SK-N-SH (cell line): ENCODE measurements at regions not wholly inside any gene's neighbourhood (a gene's known extent, or its start where the extent isn't known, plus 50 kb on each side); places are given as distances from the start of the nearest gene placed in this dataset.

Experiments used
- CTCF ChIA-PET: fragments of 300-600, 350-600 bp; formaldehyde crosslinking; extraction: SDS; loops from one replicate; lab custom pipeline; 2021; lab: Yijun Ruan, JAX
- POLR2A ChIA-PET: fragments of 350-600 bp; sonication (Branson Sonifier 250); formaldehyde crosslinking; extraction: SDS; loops from one replicate; lab custom pipeline; 2020; ENCODE audit warnings: antibody characterized with exemption, inconsistent platforms; lab: Yijun Ruan, JAX
- DNase-seq: peaks from one replicate; pipeline ENCODE4 v3.0.0; 2012
- H2AFZ ChIP-seq: fragments of 200-600 bp; sonication (generic); 2 replicates; pipeline ENCODE4 v1.8.1; 2016; ENCODE audit warnings: antibody characterized with exemption, mild to moderate bottlenecking, low read depth
- H3F3A ChIP-seq: fragments of 200-600 bp; sonication (generic); replicated peaks from 2 replicates; pipeline ENCODE3; 2016; ENCODE audit warnings: antibody characterized with exemption, mild to moderate bottlenecking; ENCODE audit not compliant: insufficient read depth
- H3K27ac ChIP-seq, 2 experiments: fragments of 200-500 bp in 1 of 2; fragments of 200-600 bp in 1 of 2; sonication (Bioruptor generic) in 1 of 2; sonication (generic), shearing (Covaris generic) in 1 of 2; 2 replicates each; pipeline versions ENCODE4 v1.5.1 to v1.6.1; 2014 to 2016; ENCODE audit warnings: low read depth in 2 of 2, inconsistent platforms in 1 of 2, low read length in 1 of 2, mild to moderate bottlenecking in 1 of 2, mixed read lengths in 1 of 2
- H3K27me3 ChIP-seq: fragments of 200-600 bp; sonication (generic), shearing (Covaris generic); 2 replicates; pipeline ENCODE4 v1.6.1; 2016; ENCODE audit warnings: mixed run types; ENCODE audit not compliant: insufficient read depth
- H3K36me3 ChIP-seq, 2 experiments: fragments of 200-500 bp in 1 of 2; fragments of 200-600 bp in 1 of 2; sonication (Bioruptor generic) in 1 of 2; sonication (generic) in 1 of 2; replicated peaks in 1 of 2; 2 replicates each; pipeline versions ENCODE3 to v1.5.1; 2014 to 2016; ENCODE audit warnings: low read length in 1 of 2, mild to moderate bottlenecking in 1 of 2; ENCODE audit not compliant: insufficient read depth in 2 of 2, control insufficient read depth in 1 of 2
- H3K4me1 ChIP-seq, 2 experiments: fragments of 200-500 bp in 1 of 2; fragments of 200-600 bp in 1 of 2; sonication (Bioruptor generic) in 1 of 2; sonication (generic), shearing (Covaris generic) in 1 of 2; 2 replicates each; pipeline versions ENCODE4 v1.5.1 to v1.6.1; 2014 to 2016; ENCODE audit warnings: low read depth in 1 of 2, low read length in 1 of 2, mixed run types in 1 of 2; ENCODE audit not compliant: insufficient read depth in 2 of 2, control insufficient read depth in 1 of 2
- H3K4me2 ChIP-seq: fragments of 200-600 bp; sonication (generic), shearing (Covaris generic); 2 replicates; pipeline ENCODE4 v1.6.1; 2017; ENCODE audit warnings: mixed run types
- H3K4me3 ChIP-seq, 2 experiments: fragments of 200-500 bp in 1 of 2; fragments of 200-600 bp in 1 of 2; sonication (Bioruptor generic) in 1 of 2; sonication (generic), shearing (Covaris generic) in 1 of 2; 2 replicates each; pipeline versions ENCODE4 v1.5.1 to v1.8.1; 2014 to 2016; ENCODE audit warnings: low read depth in 2 of 2, inconsistent platforms in 1 of 2, low read length in 1 of 2, mild to moderate bottlenecking in 1 of 2, mixed read lengths in 1 of 2, moderate library complexity in 1 of 2
- H3K79me2 ChIP-seq: fragments of 200-600 bp; sonication (generic); 2 replicates; pipeline ENCODE4 v1.8.1; 2017; ENCODE audit warnings: mild to moderate bottlenecking; ENCODE audit not compliant: insufficient read depth
- H3K9ac ChIP-seq: fragments of 200-600 bp; sonication (generic); 2 replicates; pipeline ENCODE4 v1.6.1; 2017; ENCODE audit warnings: mixed run types
- H3K9me2 ChIP-seq: fragments of 200-600 bp; sonication (generic); 2 replicates; pipeline ENCODE4 v1.6.1; 2017; ENCODE audit warnings: mixed run types
- H3K9me3 ChIP-seq: fragments of 200-600 bp; sonication (generic); 2 replicates; pipeline ENCODE4 v1.6.1; 2017; ENCODE audit warnings: mixed run types, mild to moderate bottlenecking, moderate library complexity
- H4K20me1 ChIP-seq: fragments of 200-600 bp; sonication (generic); 2 replicates; pipeline ENCODE4 v1.6.1; 2017; ENCODE audit warnings: mild to moderate bottlenecking, mixed run types; ENCODE audit not compliant: insufficient read depth
- CHD2 ChIP-seq: fragments of 150-350 bp; IDR thresholded peaks from 2 replicates; pipeline ENCODE4 v1.6.1; 2018; ENCODE audit warnings: low read length; ENCODE audit not compliant: partially characterized antibody
- ELF1 ChIP-seq: IDR thresholded peaks from 2 replicates; pipeline ENCODE4 v1.4.0; 2012
- EP300 ChIP-seq, 2 experiments: IDR thresholded peaks; 2 replicates each; pipeline versions ENCODE4 v1.4.0 to v1.6.1; 2012; ENCODE audit warnings: borderline replicate concordance in 1 of 2, low read depth in 1 of 2, low read length in 1 of 2
- EZH2phosphoT487 ChIP-seq: fragments of 200-600 bp; sonication (generic); IDR thresholded peaks from 2 replicates; pipeline ENCODE4 v1.6.1; 2017; ENCODE audit warnings: low read depth, mixed run types, mild to moderate bottlenecking, antibody characterized with exemption, moderate library complexity, borderline replicate concordance
- FOSL2 ChIP-seq: IDR thresholded peaks from 2 replicates; pipeline ENCODE4 v1.4.0; 2012; ENCODE audit warnings: low read depth, mild to moderate bottlenecking, moderate library complexity, borderline replicate concordance
- FOXJ3 ChIP-seq: sonication (generic); formaldehyde crosslinking; IDR thresholded peaks from 2 replicates; pipeline ENCODE4 v1.5.1; 2020; ENCODE audit warnings: mild to moderate bottlenecking, missing genetic modification reagents
- FOXM1 ChIP-seq: IDR thresholded peaks from 2 replicates; pipeline ENCODE4 v1.4.0; 2012; ENCODE audit warnings: low read depth, mild to moderate bottlenecking
- GATA2 ChIP-seq: sonication (generic); formaldehyde crosslinking; IDR thresholded peaks from 2 replicates; pipeline ENCODE4 v1.5.0; 2020; ENCODE audit warnings: mild to moderate bottlenecking, missing genetic modification reagents
- JUND ChIP-seq: IDR thresholded peaks from 2 replicates; pipeline ENCODE4 v1.4.0; 2012
- MAX ChIP-seq: IDR thresholded peaks from 2 replicates; pipeline ENCODE4 v1.4.0; 2012; ENCODE audit warnings: low read depth
- MEF2A ChIP-seq: IDR thresholded peaks from 2 replicates; pipeline ENCODE4 v1.4.0; 2012; ENCODE audit warnings: low read depth, borderline replicate concordance
- NFIC ChIP-seq: IDR thresholded peaks from 2 replicates; pipeline ENCODE4 v1.4.0; 2012; ENCODE audit warnings: borderline replicate concordance
- PBX3 ChIP-seq: IDR thresholded peaks from 2 replicates; pipeline ENCODE4; 2012
- POLR2AphosphoS5 ChIP-seq: IDR thresholded peaks from 2 replicates; pipeline ENCODE4 v1.6.1; 2012; ENCODE audit warnings: low read depth, low read length
- RAD21 ChIP-seq: IDR thresholded peaks from 2 replicates; pipeline ENCODE4 v1.6.1; 2012; ENCODE audit warnings: mild to moderate bottlenecking, low read length
- RCOR1 ChIP-seq: fragments of 150-350 bp; IDR thresholded peaks from 2 replicates; pipeline ENCODE4 v1.6.1; 2017; ENCODE audit warnings: antibody characterized with exemption, low read length
- RFX5 ChIP-seq: IDR thresholded peaks from 2 replicates; pipeline ENCODE4 v1.6.1; 2012; ENCODE audit warnings: mild to moderate bottlenecking, improper control_type of control experiment, low read length
- SIN3A ChIP-seq: IDR thresholded peaks from 2 replicates; pipeline ENCODE4 v1.6.1; 2012; ENCODE audit warnings: low read depth, mild to moderate bottlenecking, low read length, moderate library complexity, borderline replicate concordance
- SMC3 ChIP-seq: IDR thresholded peaks from 2 replicates; pipeline ENCODE4 v1.6.1; 2012; ENCODE audit warnings: low read depth, low read length, improper control_type of control experiment
- TAF1 ChIP-seq: IDR thresholded peaks from 2 replicates; pipeline ENCODE4 v1.6.1; 2012; ENCODE audit warnings: low read depth, mild to moderate bottlenecking, low read length, moderate library complexity, borderline replicate concordance
- TEAD4 ChIP-seq: IDR thresholded peaks from 2 replicates; pipeline ENCODE4 v1.4.0; 2012; ENCODE audit warnings: mild to moderate bottlenecking, borderline replicate concordance; ENCODE audit not compliant: insufficient read depth
- USF1 ChIP-seq: IDR thresholded peaks from 2 replicates; pipeline ENCODE4 v1.4.0; 2012; ENCODE audit warnings: low read depth, borderline replicate concordance
- USF2 ChIP-seq: fragments of 150-350 bp; IDR thresholded peaks from 2 replicates; pipeline ENCODE4 v1.6.1; 2017; ENCODE audit warnings: antibody characterized with exemption, low read length, low read depth, borderline replicate concordance
- YY1 ChIP-seq: IDR thresholded peaks from 2 replicates; pipeline ENCODE4 v1.4.0; 2012; ENCODE audit warnings: low read depth, mild to moderate bottlenecking
- ZBTB33 ChIP-seq: IDR thresholded peaks from 2 replicates; pipeline ENCODE4 v1.4.0; 2012; ENCODE audit warnings: low read depth, borderline replicate concordance
- WGBS: methylation state at CpG from one replicate; pipeline ENCODE4 v1.1.6; 2017; ENCODE audit warnings: low lambda C conversion rate; 5-methylcytosine and 5-hydroxymethylcytosine counted together

GRCh38 chr4:111923786-111924185 is 221.5 kb upstream of the FAM241A start:
- 8% methylated on average over 6 of the region's 6 CpGs for WGBS
- H3K4me3 ChIP-seq = no peak overlapping the region
- ChIA-PET POLR2A (no interaction called here), CTCF (no interaction called here)
- no peaks in the 10 kb centered on the region for H3K9me3 ChIP-seq
- peaks cover 9% of the 10 kb centered on the region for H3F3A ChIP-seq
- no peak overlapping the region for H3K4me2 ChIP-seq
- peak overlapping the region in 1 of 2 experiments; percentile 29; a peak in 1 of 4 replicates for H3K27ac ChIP-seq
- H3K9me2 ChIP-seq = no peaks in the 10 kb centered on the region
- H3K4me1 ChIP-seq = no peaks in the 10 kb centered on the region
- no peaks in the 10 kb centered on the region for H4K20me1 ChIP-seq
- no peaks in the 10 kb centered on the region for H3K79me2 ChIP-seq
- H3K9ac ChIP-seq = no peak overlapping the region
- no peak for TF ChIP-seq USF1
- no peak for TF ChIP-seq GATA2
- no peak for TF ChIP-seq FOXJ3 (CRISPR knock-in tag)
- TF ChIP-seq MEF2A = no peak
- TF ChIP-seq SIN3A = no peak
- no peak for TF ChIP-seq EP300 (IDR thresholded peaks at IDR 0.05; ENCODE audit: borderline replicate concordance in 1 of 2, low read depth in 1 of 2, low read length in 1 of 2)
- no peak for TF ChIP-seq POLR2AphosphoS5
- TF ChIP-seq TEAD4 = no peak
- TF ChIP-seq YY1 = no peak
- no peak for TF ChIP-seq RCOR1
- TF ChIP-seq PBX3 = no peak
- TF ChIP-seq FOSL2 = no peak
- TF ChIP-seq USF2 = no peak
- TF ChIP-seq NFIC = no peak
- no peak for TF ChIP-seq SMC3
- TF ChIP-seq CHD2 = no peak
- no peaks in the 10 kb centered on the region for H3K27me3 ChIP-seq
- no peak overlapping the region; the same call in 1 of the 2 replicates for H2AFZ ChIP-seq
- DNase-seq = no peak
- no peaks in the 10 kb centered on the region for H3K36me3 ChIP-seq

GRCh38 chr4:111924696-111925095 is 220.6 kb upstream of the FAM241A start:
- 7% methylated on average over 1 of the region's 1 CpG for WGBS
- no peaks in the 10 kb centered on the region for H3K79me2 ChIP-seq
- no peak overlapping the region; a peak in 1 of 4 replicates for H3K27ac ChIP-seq
- TF ChIP-seq RCOR1 = no peak
- TF ChIP-seq SMC3 = no peak
- TF ChIP-seq EP300 (IDR thresholded peaks at IDR 0.05; ENCODE audit: borderline replicate concordance in 1 of 2, low read depth in 1 of 2, low read length in 1 of 2) = no peak
- no peak for TF ChIP-seq NFIC
- TF ChIP-seq RFX5 = no peak
- TF ChIP-seq ELF1 = no peak
- TF ChIP-seq CHD2 = no peak
- TF ChIP-seq FOSL2 = no peak
- TF ChIP-seq MAX = no peak
- no peak for TF ChIP-seq YY1
- TF ChIP-seq EZH2phosphoT487 = no peak
- no peak for TF ChIP-seq GATA2
- TF ChIP-seq RAD21 = no peak
- TF ChIP-seq FOXM1 = no peak
- no peak for TF ChIP-seq TAF1
- TF ChIP-seq JUND = no peak
- no peak for TF ChIP-seq FOXJ3 (CRISPR knock-in tag)
- TF ChIP-seq ZBTB33 = no peak

More at GRCh38 chr4:111924696-111925095, 220.6 kb upstream of the FAM241A start:
- Histone ChIP-seq H3K9ac (no peak overlapping the region), H4K20me1 (no peaks in the 10 kb centered on the region), H3F3A (peaks cover 9% of the 10 kb centered on the region), H3K4me1 (no peaks in the 10 kb centered on the region), H3K9me3 (no peaks in the 10 kb centered on the region), H3K9me2 (no peaks in the 10 kb centered on the region), H3K4me3 (no peak overlapping the region), H3K27me3 (no peaks in the 10 kb centered on the region), H2AFZ (no peak overlapping the region), H3K4me2 (no peak overlapping the region), H3K36me3 (no peaks in the 10 kb centered on the region)
- no peak for DNase-seq
- ChIA-PET CTCF (interaction anchor here (0.8 kb wide), 1 partner anchor 12 kb away, joined by 4 read pairs; no protein-coding TSS in a partner anchor), POLR2A (no interaction called here)
